Mucosa of stomach (tissue), 1 donor: ENCODE measurements at regions not wholly inside any gene's neighbourhood (a gene's known extent, or its start where the extent isn't known, plus 50 kb on each side); places are given as distances from the start of the nearest gene placed in this dataset.

Experiments used
- H3K27me3 ChIP-seq: one replicate; pipeline ENCODE4 v1.7.0; 2013; ENCODE audit warnings: mild to moderate bottlenecking, low read length; ENCODE audit not compliant: control insufficient read depth, insufficient read depth
- H3K36me3 ChIP-seq: one replicate; pipeline ENCODE4 v1.7.0; 2013; ENCODE audit warnings: low read length; ENCODE audit not compliant: control insufficient read depth, insufficient read depth
- H3K4me1 ChIP-seq: one replicate; pipeline ENCODE4 v1.7.0; 2013; ENCODE audit warnings: mild to moderate bottlenecking, low read length; ENCODE audit not compliant: control insufficient read depth, insufficient read depth
- H3K4me3 ChIP-seq: one replicate; pipeline ENCODE4 v1.7.0; 2013; ENCODE audit warnings: low read length
- H3K9ac ChIP-seq: one replicate; pipeline ENCODE4 v1.7.0; 2013; ENCODE audit warnings: mild to moderate bottlenecking, low read length, moderate library complexity
- H3K9me3 ChIP-seq: one replicate; pipeline ENCODE4 v1.7.0; 2013; ENCODE audit warnings: mild to moderate bottlenecking, low read length, moderate library complexity; ENCODE audit not compliant: control insufficient read depth
- donor health status: Pancreatic carcinoma.

- no peaks in the 10 kb centered on the region for H3K9me3 ChIP-seq
- no peak overlapping the region for H3K4me3 ChIP-seq
- no peaks in the 10 kb centered on the region for H3K4me1 ChIP-seq
These were observed 88.7 kb downstream of the ASCL1 start for GRCh38 chr12:103046154-103046553.

GRCh38 chr12:103050273-103050672 is 92.8 kb downstream of the ASCL1 start:
- no peaks in the 10 kb centered on the region for H3K9me3 ChIP-seq
- H3K36me3 ChIP-seq, result no peaks in the 10 kb centered on the region
- no peak overlapping the region for H3K9ac ChIP-seq
- H3K4me3 ChIP-seq, result no peak overlapping the region
- H3K27me3 ChIP-seq, result no peaks in the 10 kb centered on the region
- H3K4me1 ChIP-seq, result no peaks in the 10 kb centered on the region

More at GRCh38 chr12:103046154-103046553, 88.7 kb downstream of the ASCL1 start:
- Histone ChIP-seq H3K27me3 (no peaks in the 10 kb centered on the region), H3K9ac (no peak overlapping the region), H3K36me3 (no peaks in the 10 kb centered on the region)

- Histone ChIP-seq H3K9ac (no peak overlapping the region), H3K9me3 (no peaks in the 10 kb centered on the region), H3K4me3 (no peak overlapping the region), H3K4me1 (no peaks in the 10 kb centered on the region), H3K27me3 (no peaks in the 10 kb centered on the region), H3K36me3 (no peaks in the 10 kb centered on the region)
These were observed 95.6 kb downstream of the ASCL1 start for GRCh38 chr12:103053089-103053488.

- Histone ChIP-seq H3K4me3 (no peak overlapping the region), H3K27me3 (no peaks in the 10 kb centered on the region), H3K4me1 (no peaks in the 10 kb centered on the region)
These were observed 116.2 kb downstream of the ASCL1 start for GRCh38 chr12:103073630-103074029.

GRCh38 chr12:103075848-103076247 is 118.4 kb downstream of the ASCL1 start:
- Histone ChIP-seq H3K9ac (no peak overlapping the region), H3K27me3 (no peaks in the 10 kb centered on the region), H3K36me3 (no peaks in the 10 kb centered on the region), H3K9me3 (no peaks in the 10 kb centered on the region), H3K4me3 (no peak overlapping the region), H3K4me1 (no peaks in the 10 kb centered on the region)

More at GRCh38 chr12:103073630-103074029, 116.2 kb downstream of the ASCL1 start:
- Histone ChIP-seq H3K9me3 (no peaks in the 10 kb centered on the region), H3K36me3 (no peaks in the 10 kb centered on the region), H3K9ac (no peak overlapping the region)

GRCh38 chr12:103077108-103077773 is 119.8 kb downstream of the ASCL1 start:
- Histone ChIP-seq H3K9me3 (no peaks in the 10 kb centered on the region), H3K9ac (no peak overlapping the region), H3K4me3 (no peak overlapping the region), H3K27me3 (no peaks in the 10 kb centered on the region), H3K4me1 (no peaks in the 10 kb centered on the region), H3K36me3 (no peaks in the 10 kb centered on the region)

GRCh38 chr12:103085541-103085940 is 128.1 kb downstream of the ASCL1 start:
- Histone ChIP-seq H3K9ac (no peak overlapping the region), H3K36me3 (no peaks in the 10 kb centered on the region), H3K9me3 (no peaks in the 10 kb centered on the region), H3K4me3 (no peak overlapping the region), H3K27me3 (no peaks in the 10 kb centered on the region), H3K4me1 (no peaks in the 10 kb centered on the region)

GRCh38 chr12:103086471-103086870 is 129.0 kb downstream of the ASCL1 start:
- no peak overlapping the region for H3K4me3 ChIP-seq
- no peaks in the 10 kb centered on the region for H3K4me1 ChIP-seq
- no peak overlapping the region for H3K9ac ChIP-seq
- no peaks in the 10 kb centered on the region for H3K27me3 ChIP-seq
- H3K36me3 ChIP-seq, result no peaks in the 10 kb centered on the region
- H3K9me3 ChIP-seq, result no peaks in the 10 kb centered on the region

- H3K27me3 ChIP-seq, result no peaks in the 10 kb centered on the region
- H3K4me3 ChIP-seq, result peak overlapping the region; percentile 3
- H3K9ac ChIP-seq, result no peak overlapping the region
These were observed 136.1 kb downstream of the ASCL1 start for GRCh38 chr12:103093499-103094106.

GRCh38 chr12:103097496-103097895 is 140.0 kb downstream of the ASCL1 start:
- no peaks in the 10 kb centered on the region for H3K9me3 ChIP-seq
- no peaks in the 10 kb centered on the region for H3K27me3 ChIP-seq
- no peaks in the 10 kb centered on the region for H3K36me3 ChIP-seq
- no peak overlapping the region for H3K4me3 ChIP-seq
- no peak overlapping the region for H3K9ac ChIP-seq
- H3K4me1 ChIP-seq, result peaks cover 19% of the 10 kb centered on the region

More at GRCh38 chr12:103093499-103094106, 136.1 kb downstream of the ASCL1 start:
- H3K9me3 ChIP-seq, result no peaks in the 10 kb centered on the region
- no peaks in the 10 kb centered on the region for H3K36me3 ChIP-seq
- peaks cover 19% of the 10 kb centered on the region for H3K4me1 ChIP-seq

- H3K4me1 ChIP-seq, result no peaks in the 10 kb centered on the region
- H3K36me3 ChIP-seq, result no peaks in the 10 kb centered on the region
- H3K9me3 ChIP-seq, result no peaks in the 10 kb centered on the region
- no peak overlapping the region for H3K9ac ChIP-seq
- no peaks in the 10 kb centered on the region for H3K27me3 ChIP-seq
- no peak overlapping the region for H3K4me3 ChIP-seq
These were observed 142.9 kb downstream of the ASCL1 start for GRCh38 chr12:103100257-103100831.

GRCh38 chr12:103102225-103102744 is 144.8 kb downstream of the ASCL1 start:
- H3K9me3 ChIP-seq, result no peaks in the 10 kb centered on the region
- H3K36me3 ChIP-seq, result no peaks in the 10 kb centered on the region
- no peaks in the 10 kb centered on the region for H3K4me1 ChIP-seq
- no peak overlapping the region for H3K9ac ChIP-seq
- H3K4me3 ChIP-seq, result no peak overlapping the region
- no peaks in the 10 kb centered on the region for H3K27me3 ChIP-seq
